Uterus (tissue), 3 donors: ENCODE measurements at regions not wholly inside any gene's neighbourhood (a gene's known extent, or its start where the extent isn't known, plus 50 kb on each side); places are given as distances from the start of the nearest gene placed in this dataset.
"Not testable (repeated sequence)": the region's sequence is repeated elsewhere in the genome, so short reads cannot be mapped to it uniquely, and the experiment has no call there.

Source experiments
- DNase-seq, 2 donors: peaks; one replicate each; pipeline ENCODE4 v3.0.0-alpha.2; 2019 to 2020
- H3K27ac ChIP-seq, 2 donors: fragments of 200-600 bp; sonication (generic); 1 replicate in 1 of 2; 2 replicates in 1 of 2; pipeline ENCODE4 v1.5.1; 2016 to 2018
- H3K27me3 ChIP-seq, 2 donors: fragments of 200-600 bp; sonication (generic); one replicate each; pipeline ENCODE4 v1.5.1; 2018 to 2019; ENCODE audit warnings: control low read depth in 1 of 2
- H3K36me3 ChIP-seq, 2 donors: fragments of 200-600 bp; sonication (generic); one replicate each; pipeline ENCODE4 v1.5.1; 2019; ENCODE audit warnings: control low read depth in 1 of 2
- H3K4me1 ChIP-seq, 2 donors: fragments of 200-600 bp; sonication (generic); one replicate each; pipeline ENCODE4 v1.5.1; 2018 to 2019; ENCODE audit warnings: control low read depth in 1 of 2
- H3K4me3 ChIP-seq, 2 donors: fragments of 200-600 bp; sonication (generic); 1 replicate in 1 of 2; 2 replicates in 1 of 2; pipeline ENCODE4 v1.5.1; 2018 to 2019; ENCODE audit warnings: mild to moderate bottlenecking in 1 of 2
- H3K9me3 ChIP-seq, 2 donors: fragments of 200-600 bp; sonication (generic); one replicate each; pipeline ENCODE4 v1.5.1; 2019; ENCODE audit warnings: control low read depth in 1 of 2
- CTCF ChIP-seq, 4 experiments: fragments of 200-600 bp in 2 of 4; fragments of 450-650 bp in 2 of 4; sonication (generic) in 2 of 4; IDR thresholded peaks; one replicate each; pipeline ENCODE4 v1.5.1; 2016 to 2019; ENCODE audit warnings: antibody characterized with exemption in 4 of 4, mild to moderate bottlenecking in 2 of 4, moderate library complexity in 1 of 4
- POLR2A ChIP-seq, 2 donors: fragments of 450-650 bp; IDR thresholded peaks; one replicate each; pipeline ENCODE4 v1.6.1; 2016; ENCODE audit warnings: antibody characterized with exemption in 2 of 2, mild to moderate bottlenecking in 1 of 2, moderate library complexity in 1 of 2
- intact Hi-C: fragments of 100-400 bp; cut with DNase I; formaldehyde crosslinking; loops from one replicate; pipeline ENCODE4 v1.15.1; 2023; ENCODE audit warnings: low total_unique reads
- donor health status: DM: yes; HTN: yes; CAD: no.

GRCh38 chr5:145015146-145015545 lies 820.0 kb downstream of the PRELID2 start:
- Histone ChIP-seq H3K36me3 (no peaks in the 10 kb centered on the region), H3K4me3 (no peak overlapping the region), H3K4me1 (no peaks in the 10 kb centered on the region), H3K27me3 (no peaks in the 10 kb centered on the region), H3K27ac (no peak overlapping the region), H3K9me3 (no peaks in the 10 kb centered on the region)
- intact Hi-C loops = no loop called here
- DNase-seq = no peak
- TF ChIP-seq POLR2A (IDR thresholded peaks at IDR 0.05) (no peak), CTCF (IDR thresholded peaks at IDR 0.05) (no peak)

GRCh38 chr5:145014109-145014508 lies 821.0 kb downstream of the PRELID2 start:
- H3K4me1 ChIP-seq = no peaks in the 10 kb centered on the region
- intact Hi-C loops = no loop called here

DNA sequence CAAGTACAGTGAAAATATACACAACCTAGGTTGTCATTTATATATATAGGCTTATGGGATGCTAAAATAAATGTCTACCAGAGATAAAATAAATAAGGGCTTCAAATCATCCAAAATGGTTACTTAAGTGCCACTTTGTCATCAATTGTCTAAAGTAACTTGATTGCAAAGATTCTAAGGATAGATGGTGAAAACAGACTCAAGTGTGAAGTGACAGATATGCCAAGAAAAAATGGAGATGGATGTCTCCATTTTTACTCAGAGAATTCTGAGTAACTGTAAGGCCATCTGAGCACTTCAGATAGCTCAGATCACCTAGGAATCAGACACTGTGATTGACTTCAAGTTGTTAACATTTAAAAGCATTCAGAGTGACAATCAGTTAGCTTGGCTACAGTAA lies 824.3 kb downstream of the PRELID2 start:
- H3K4me1 ChIP-seq = no peaks in the 10 kb centered on the region
- TF ChIP-seq POLR2A (IDR thresholded peaks at IDR 0.05) (no peak), CTCF (IDR thresholded peaks at IDR 0.05) (no peak)
- H3K9me3 ChIP-seq = no peaks in the 10 kb centered on the region
- no peaks in the 10 kb centered on the region for H3K36me3 ChIP-seq
- no peak for DNase-seq
- H3K27me3 ChIP-seq = no peaks in the 10 kb centered on the region
- intact Hi-C loops = no loop called here
- H3K4me3 ChIP-seq = no peak overlapping the region
- no peak overlapping the region for H3K27ac ChIP-seq

More at GRCh38 chr5:145014109-145014508, 821.0 kb downstream of the PRELID2 start:
- no peaks in the 10 kb centered on the region for H3K27me3 ChIP-seq
- H3K9me3 ChIP-seq = no peaks in the 10 kb centered on the region
- H3K27ac ChIP-seq = no peak overlapping the region
- TF ChIP-seq POLR2A (IDR thresholded peaks at IDR 0.05) (no peak), CTCF (IDR thresholded peaks at IDR 0.05) (no peak)
- no peak overlapping the region for H3K4me3 ChIP-seq
- DNase-seq = no peak
- H3K36me3 ChIP-seq = no peaks in the 10 kb centered on the region

DNA sequence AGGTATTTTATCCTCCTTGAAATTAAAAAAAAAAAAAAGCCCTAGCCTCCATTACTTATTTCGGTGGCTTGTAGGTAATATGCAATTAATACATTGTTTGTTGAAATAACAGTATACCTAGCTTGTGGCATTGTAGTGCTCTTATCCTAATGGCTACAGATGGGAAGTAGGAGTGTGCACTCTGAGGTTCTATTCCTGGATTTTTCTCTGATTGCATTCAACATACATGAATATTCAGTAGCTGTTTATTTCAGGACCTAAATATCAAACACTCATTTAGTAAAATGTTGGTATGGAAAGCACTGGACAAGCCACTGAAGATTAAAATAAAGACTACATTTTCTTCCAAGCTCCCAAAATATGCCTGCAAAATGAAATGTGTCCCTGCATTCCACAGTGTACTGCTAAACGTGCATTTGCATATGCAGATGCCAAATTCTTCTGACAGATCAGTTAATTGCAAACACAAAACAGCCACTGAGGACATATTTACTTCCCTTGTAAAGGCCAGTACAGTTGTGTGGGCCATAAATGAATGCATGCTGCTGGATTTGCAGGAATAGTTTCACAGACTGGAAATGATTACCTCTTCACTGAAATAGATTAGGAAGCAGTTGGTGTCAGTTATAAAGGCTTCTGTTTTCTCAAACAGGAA lies 826.1 kb downstream of the PRELID2 start:
- no peak overlapping the region for H3K4me3 ChIP-seq
- H3K4me1 ChIP-seq = no peaks in the 10 kb centered on the region
- H3K9me3 ChIP-seq = no peaks in the 10 kb centered on the region
- H3K27ac ChIP-seq = no peak overlapping the region
- no peaks in the 10 kb centered on the region for H3K27me3 ChIP-seq
- TF ChIP-seq POLR2A (IDR thresholded peaks at IDR 0.05) (no peak), CTCF (IDR thresholded peaks at IDR 0.05) (no peak)
- H3K36me3 ChIP-seq = no peaks in the 10 kb centered on the region
- intact Hi-C loops = no loop called here
- no peak for DNase-seq

DNA sequence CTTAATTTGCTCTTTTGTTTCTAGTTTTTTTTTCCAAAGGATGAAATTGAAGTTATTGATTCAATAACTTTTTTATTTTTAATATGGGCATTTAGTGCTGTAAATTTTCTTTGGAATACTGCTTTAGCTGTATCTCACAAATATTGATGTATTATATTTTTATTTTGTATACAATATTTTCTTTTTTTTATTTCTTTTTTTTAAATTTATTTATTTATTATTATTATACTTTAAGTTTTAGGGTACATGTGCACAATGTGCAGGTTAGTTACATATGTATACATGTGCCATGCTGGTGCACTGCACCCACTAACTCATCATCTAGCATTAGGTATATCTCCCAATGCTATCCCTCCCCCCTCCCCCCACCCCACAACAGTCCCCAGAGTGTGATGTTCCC lies 823.7 kb downstream of the KCTD16 start:
- H3K27me3 ChIP-seq, intact Hi-C loops, H3K36me3 ChIP-seq, H3K27ac ChIP-seq, H3K4me3 ChIP-seq, H3K9me3 ChIP-seq, H3K4me1 ChIP-seq, DNase-seq: not testable (repeated sequence)

DNA sequence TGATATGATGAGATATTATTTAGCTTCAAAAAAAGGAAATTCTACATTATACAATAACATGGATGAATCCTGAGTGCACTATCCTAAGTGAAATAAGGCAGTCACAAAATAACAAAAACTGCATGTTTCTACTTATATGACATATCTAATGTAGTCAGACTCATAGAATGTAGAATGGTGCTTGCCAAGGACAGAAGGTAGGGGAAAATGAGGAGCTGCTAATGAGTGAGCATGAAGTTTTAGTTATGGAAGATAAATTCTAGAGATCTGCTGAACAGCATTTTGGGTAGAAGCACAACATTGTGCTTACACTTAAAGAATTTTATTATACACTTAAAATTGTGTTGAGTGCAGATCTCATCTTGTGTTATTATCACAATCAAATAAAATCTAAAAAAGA lies 812.4 kb downstream of the KCTD16 start:
- TF ChIP-seq POLR2A (IDR thresholded peaks at IDR 0.05) (no peak), CTCF (IDR thresholded peaks at IDR 0.05) (no peak)
- Histone ChIP-seq H3K4me3 (no peak overlapping the region), H3K36me3 (no peaks in the 10 kb centered on the region), H3K4me1 (no peaks in the 10 kb centered on the region), H3K27ac (no peak overlapping the region), H3K9me3 (no peaks in the 10 kb centered on the region), H3K27me3 (no peaks in the 10 kb centered on the region)
- DNase-seq = no peak
- intact Hi-C loops = no loop called here
